T-helper 22 cell (primary cell): ENCODE measurements at regions not wholly inside any gene's neighbourhood (a gene's known extent, or its start where the extent isn't known, plus 50 kb on each side); places are given as distances from the start of the nearest gene placed in this dataset.

Experiments
- DNase-seq: peaks from one replicate; pipeline ENCODE4 v3.0.0-alpha.2; 2020; ENCODE audit warnings: low read depth

DNA sequence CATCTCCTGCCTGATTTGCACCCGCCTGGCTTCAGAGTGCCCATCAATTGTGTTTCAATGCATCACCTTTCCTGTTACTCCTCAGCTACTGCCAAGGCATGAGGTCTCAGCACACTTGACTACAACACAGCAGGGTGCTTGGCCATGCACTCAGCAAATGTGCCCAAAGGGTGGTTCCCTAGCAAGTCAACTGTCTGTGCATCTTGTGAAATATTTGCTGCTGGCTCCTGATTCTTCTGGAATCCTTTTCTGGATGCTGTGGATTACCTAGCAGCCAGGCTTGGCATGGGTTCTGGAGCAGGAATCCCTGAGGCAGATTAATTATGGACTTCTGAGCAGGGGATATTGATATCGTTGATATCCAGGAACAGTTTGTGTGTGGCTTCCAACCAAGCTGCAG, 662.6 kb upstream of the MGMT start:
- no peak for DNase-seq

DNA sequence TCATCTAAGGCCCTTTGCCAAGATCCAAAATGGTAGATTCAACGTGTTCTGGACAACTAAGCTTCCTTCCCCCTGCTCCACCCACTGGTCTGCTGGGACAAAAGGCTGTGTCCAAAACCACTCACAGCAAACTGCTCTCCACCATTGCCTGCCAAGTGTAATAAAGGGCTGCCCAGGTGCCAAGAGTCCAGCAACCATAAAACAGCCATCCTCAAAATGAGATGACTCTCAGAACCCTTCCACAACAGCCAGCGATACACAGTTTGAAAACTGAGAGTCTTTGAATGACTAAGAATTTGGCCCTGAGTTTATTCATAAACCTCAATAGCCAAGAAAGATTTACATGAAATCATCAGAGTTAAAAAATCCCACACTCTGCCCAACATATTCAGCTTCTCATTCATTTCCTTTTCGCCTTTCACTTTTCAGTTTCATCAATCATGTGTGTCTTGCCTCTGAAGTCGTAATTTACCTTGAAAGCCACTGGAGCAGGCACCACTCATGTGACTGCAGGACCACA, 658.1 kb upstream of the MGMT start:
- no peak for DNase-seq

DNA sequence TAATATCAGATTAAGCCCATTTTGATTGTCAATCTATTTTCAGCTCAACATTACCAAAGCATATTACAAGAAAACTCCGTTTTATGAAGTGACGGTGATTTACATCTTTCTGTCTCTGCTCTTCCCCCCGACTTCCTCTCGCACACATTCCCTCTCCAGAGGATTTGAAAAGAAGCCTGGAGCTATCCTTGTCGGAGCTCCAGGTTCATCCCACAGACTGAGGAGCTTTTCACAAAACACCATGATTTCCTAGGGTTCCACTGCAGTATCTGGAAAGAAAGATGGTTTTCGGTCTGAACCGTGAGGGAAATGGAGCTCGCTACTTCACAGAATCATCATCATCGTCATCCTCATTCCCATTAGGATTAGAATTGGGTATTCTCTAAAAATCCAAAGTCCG, 655.5 kb upstream of the MGMT start:
- no peak for DNase-seq

DNA sequence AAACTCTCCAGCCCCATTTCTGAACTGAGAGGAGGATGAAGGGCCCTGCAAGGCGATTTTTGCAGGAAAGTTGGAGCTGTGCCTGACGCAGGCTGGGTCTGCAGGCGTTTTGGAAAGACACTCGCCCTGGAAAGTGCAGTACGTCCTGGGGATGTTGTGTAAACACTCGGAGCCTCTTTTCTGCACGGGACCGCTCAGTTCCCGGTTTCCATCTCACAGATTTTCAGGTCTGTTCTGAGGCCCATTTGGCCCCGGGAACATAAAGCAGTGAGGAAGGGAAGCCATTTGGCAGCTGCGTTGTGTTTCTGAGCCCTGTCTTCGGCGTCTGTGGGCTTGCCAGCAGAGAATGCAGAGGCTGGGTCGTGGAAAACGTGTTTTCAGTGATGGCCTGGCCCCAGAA, 655.0 kb upstream of the MGMT start:
- DNase-seq, result no peak

DNA sequence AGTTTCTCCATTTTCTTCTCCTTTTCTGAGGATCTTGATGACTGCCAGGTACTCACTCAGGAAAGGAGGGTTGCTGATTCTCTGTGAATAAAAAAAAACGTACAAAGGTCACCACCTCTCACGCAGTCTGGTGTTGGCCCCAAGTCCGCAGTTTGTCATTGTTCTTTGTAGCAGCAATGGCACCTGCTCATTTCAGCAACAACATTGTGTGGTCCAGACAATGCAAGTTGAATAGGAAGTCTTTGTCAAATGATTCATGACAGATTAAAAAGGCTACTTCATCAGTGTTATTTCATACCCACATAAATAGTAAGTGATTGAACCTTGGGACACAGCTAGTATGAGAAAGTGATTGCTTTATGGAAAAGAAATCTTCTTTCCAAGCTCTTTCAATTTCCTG, 653.5 kb upstream of the MGMT start:
- DNase-seq, result no peak

DNA sequence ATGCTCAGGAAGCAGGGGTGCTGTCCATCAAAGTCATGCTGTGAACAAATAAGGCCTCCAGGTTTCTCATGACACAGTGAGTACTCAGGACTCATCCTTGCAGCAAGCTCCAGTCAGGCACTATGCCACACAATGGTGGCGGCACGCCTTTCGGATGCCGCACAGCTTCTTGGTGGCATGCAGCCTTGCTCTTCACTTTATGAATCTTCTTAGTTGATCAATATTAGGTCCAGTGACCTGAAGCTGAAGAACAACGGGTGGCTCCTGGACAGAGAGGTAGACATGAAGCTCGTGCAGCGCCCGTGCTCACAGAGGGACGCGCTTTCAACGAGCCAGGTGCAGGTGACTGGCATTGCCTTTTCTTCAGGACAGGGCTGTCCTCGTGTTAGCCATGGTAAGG, 653.0 kb upstream of the MGMT start:
- no peak for DNase-seq

DNA sequence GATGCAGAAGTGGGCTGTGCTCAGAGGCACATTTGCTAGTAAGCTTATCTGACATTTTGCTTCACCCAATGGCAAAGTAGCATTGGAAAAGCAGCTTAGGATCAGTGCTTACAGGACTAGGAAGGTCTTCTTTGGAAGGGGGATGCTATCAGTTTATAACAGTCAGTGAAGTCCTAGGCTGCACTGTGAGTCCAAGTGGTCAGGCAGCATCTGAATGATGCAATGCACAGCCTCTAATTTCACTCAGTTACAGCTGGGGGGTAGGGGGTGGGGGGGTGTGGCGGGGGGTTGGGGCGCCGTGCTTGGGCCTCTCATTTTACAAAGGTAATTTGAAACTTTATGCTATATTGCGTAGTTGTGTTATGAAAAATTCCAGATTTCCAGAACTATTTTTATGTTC, 652.3 kb upstream of the MGMT start:
- no peak for DNase-seq

DNA sequence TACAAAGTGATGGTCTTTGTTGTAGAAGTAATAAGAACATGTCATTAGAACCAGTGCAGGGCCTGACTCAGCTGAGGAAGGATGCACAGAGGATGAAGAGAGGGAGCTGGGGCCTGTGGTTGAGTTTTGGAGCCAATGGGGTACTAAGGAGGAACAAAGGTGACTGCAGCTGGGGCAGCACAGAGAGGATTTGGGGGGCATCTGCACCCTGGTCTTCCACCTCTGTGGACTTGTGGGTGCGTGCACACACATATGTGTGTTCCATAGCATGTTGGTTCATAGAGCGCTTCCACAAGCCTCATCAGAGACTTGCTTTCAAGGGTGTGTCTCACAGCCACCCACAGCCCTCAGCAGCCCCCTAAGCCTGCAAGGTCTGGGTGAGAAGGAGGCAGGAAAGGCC, 650.3 kb upstream of the MGMT start:
- no peak for DNase-seq

DNA sequence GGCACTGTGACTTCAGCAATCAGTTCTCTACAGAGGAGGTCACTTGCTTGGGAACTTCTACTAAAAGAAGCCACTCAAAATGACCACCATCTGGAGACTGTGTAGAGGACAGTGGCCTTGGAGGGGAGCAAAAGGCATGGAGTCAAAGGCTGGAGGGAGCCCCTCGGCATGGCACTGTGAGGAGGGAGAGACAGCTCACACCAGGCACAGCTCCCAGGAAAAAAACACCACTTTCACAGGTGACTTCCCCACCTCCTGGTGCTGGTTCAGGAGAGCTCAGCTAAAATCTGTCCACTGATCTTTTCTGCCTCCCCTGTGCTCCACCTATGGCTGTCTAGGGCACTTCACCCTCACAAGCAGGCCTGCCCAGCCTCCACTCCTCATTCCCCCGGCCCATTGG, 649.4 kb upstream of the MGMT start:
- DNase-seq, result no peak

DNA sequence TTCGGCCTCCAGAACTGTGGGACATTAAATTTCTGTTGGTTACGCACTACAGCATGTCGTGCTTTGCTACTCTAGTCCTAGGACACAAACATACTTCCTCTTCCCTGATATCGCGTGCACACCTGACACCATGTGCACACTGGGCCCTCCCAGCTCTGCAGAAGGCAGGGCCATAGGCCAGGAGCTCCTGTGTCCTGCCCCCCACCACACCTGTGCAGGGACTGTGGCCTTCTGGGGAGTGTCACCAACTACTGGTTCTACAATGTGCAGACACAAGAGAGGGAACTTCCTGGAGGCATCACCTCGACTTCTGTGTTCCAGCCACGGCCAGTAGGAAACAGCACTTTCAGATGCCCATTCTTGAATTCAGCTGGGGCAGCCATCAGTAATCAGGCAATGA, 646.4 kb upstream of the MGMT start:
- DNase-seq, result no peak

DNA sequence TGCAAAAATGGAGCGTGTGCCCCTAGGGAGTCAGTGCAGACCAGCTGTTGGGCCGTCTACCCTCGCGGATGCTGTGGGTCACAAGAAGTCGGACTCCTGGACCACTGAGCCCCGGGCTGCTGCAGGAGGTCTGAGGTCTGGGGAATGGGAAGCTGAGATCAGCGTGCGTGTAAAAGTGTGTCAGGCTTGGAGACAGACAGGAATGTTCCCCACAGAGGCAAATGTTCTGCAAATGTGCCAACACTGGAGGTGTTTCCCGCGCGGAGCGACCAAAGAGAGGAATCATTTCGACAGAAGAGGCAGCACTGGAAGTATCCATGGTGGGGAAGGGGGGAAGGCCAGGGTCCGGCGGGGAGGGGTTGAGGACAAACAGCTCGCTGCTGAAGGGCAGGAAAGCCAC, 643.8 kb upstream of the MGMT start:
- DNase-seq, result no peak

DNA sequence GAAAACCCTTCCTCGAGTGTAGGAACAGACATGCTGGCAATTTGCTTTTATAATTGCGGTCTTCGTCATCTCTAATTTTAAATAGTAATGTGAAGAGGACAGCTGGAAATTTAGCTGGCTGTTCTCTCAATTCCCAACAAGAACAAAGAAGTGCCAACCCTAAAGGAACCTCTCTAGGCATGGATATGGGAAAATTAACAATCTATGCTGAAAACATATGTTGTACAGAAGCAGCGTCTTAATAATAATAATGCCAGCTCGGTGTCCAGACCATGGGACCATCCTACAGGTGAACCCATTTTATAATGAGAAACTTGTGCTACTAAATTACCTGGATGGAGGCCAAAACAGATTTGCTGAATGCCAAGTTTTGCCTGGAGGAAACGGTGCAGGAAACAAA, 641.4 kb upstream of the MGMT start:
- DNase-seq, result no peak

DNA sequence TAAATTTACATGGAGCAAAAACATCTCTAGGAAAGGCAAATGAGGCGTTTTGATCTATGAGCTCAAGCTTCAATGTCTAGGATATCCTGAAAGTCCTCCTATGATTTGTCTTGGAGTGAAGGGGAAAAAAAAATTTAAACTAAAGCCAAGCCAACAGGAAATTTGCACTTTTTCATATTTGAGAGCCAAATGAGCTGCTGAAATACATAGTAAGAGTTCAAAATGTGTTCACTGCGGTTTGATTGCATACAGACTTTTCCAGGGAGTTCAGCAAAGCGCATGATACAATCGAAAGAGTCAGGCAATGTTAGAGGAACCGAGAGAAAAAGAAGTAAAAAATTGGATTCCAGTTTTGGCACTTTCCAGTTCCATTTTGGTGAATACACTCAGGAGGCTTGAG, 633.4 kb upstream of the MGMT start:
- no peak for DNase-seq

DNA sequence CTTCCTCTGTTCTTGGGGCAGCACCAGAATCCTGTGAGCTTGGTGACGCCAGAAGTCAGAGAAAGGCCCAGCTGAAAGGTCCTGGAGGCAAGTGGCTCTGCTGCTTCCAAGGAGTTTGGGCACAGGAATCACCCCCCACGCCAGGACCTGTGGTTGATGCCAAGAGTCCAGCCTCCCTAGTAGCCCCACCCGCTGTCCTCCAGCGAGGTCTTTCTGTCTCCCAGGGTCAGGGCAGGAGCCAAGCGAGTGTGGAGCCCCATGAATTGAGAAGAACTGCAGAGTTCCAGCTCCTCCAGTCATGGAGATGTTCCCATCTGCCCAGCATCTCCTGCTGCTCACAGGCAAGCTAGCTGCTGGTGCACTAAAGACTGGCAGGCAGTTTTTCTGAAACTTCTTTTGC, 631.7 kb upstream of the MGMT start:
- DNase-seq, result no peak

DNA sequence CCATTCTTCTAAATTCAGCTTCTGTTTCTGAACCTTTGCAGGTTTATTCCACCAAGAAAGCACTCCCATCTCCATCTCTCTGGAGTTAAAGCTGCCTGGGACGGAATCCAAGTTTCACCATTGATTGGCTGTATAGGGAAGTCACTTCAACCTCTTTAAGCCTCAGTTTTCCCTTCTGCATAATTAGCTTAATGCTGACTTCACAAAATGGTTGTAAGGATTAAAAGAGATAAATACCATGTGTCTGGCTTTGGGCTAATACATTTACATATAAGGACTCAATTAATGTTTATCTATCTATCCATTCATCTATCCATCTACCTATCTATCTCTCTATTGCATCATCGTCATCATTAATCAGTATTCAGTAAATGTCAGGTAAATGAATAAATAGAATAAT, 629.6 kb upstream of the MGMT start:
- DNase-seq, result no peak

DNA sequence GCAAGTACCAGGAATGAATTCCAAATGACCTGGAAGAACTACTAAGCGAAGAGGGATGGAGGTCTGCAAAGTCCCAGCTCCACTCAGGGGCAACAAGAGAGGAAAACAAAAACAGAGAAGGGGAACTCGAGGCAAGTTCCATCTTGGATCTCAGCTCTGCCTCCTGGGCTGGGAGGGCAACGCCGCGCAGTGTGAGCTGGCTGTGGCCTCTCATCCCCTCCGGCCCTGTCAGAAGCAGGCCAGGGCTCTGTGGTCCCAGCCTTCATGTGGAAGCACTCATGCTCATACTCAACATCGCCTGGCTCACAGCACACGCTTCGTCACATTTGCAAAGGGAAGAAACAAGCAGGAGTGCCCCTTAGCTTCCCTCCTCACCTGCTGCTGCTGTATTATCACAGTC, 627.9 kb upstream of the MGMT start:
- DNase-seq, result no peak

DNA sequence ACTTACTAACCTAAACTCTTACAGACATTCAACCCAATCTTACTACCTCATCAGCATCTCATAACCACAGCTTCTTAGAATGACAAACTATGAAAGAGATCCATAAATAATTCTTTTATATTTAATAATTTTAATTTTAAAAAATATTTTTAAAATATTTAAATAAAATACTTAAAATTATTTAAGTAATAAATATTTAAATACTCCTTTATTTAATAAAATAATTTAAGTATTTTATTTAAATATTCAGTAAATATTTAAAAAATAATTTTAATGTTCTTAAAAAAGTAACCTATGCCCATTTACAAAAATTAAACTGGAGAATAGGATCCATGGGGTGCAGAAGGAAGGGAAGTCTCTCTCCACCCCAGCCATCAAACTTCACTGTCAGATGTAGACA, 627.3 kb upstream of the MGMT start:
- DNase-seq, result no peak

DNA sequence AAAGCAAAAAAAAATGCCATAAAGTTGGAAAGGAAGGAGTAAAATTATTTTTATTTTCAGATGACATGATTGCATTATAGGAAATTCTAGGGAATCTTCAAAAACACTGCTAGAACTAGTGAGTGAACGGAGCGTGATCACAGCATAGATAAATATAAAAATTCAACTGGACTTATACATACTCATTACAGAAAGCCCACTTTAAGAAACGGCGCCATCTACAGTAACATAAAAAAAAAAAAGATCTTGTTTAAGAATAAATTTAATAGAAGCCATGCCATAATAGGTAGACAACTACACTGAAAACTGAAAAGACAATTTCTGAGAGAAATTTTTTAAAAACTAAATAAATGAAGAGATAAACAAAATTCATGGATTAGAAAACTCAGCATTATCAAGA, 623.1 kb upstream of the MGMT start:
- DNase-seq, result no peak

DNA sequence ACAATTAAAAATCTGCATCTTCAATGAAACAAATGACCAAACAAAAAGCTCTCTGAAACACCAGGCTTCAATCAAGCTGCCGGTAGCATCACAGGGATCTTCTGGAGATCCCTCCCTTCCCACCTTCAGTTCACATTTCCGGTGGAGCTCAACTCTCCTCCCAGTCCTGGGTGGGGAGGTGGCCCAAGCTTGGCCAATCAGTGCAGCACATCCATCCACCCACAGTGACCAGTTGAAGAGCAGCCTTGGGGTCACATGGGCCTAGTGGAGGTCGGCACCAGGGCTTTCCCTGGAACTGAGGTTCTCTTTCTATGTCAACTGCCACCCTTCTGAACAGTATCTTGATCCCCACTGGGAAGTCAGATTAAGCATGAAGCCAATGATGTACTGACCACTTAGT, 620.1 kb upstream of the MGMT start:
- DNase-seq, result no peak

DNA sequence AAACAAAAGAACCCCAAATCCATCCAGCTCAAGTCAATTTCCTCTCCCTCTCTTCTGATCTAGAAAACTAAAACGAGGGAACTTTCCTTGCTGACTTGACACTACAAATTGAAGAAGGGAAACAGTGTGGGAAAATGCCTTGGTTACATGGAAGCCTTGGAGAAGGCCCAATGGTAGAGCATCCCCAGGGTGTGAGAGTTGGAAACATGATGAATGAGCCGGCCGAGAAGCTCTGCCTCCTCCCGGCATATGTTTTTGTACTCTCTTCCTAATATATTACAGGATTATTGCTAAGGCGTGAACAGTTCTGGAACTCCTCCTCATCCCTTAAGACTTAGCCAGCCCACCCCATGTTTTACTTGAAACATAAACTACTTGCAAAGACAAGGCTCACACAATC, 618.2 kb upstream of the MGMT start:
- no peak for DNase-seq

DNA sequence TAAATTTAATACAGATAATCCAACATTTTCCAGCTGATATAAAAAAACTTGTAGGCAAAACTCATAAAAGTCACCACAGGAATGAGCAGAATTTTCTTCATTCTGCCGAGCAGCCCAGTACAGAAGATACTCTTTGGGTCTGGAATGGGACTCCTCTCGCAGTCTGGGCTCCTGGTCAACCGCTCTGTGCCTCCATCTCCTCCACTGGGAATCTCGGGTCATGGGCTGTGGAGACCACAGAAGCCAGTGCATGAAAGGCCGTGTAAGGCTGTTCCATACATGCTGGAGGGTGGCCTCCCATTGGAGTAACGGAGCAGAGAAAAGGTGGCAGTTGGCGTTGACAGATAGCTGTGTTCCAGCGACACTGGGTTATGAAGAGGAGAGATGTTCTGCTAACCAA, 616.4 kb upstream of the MGMT start:
- DNase-seq, result no peak

DNA sequence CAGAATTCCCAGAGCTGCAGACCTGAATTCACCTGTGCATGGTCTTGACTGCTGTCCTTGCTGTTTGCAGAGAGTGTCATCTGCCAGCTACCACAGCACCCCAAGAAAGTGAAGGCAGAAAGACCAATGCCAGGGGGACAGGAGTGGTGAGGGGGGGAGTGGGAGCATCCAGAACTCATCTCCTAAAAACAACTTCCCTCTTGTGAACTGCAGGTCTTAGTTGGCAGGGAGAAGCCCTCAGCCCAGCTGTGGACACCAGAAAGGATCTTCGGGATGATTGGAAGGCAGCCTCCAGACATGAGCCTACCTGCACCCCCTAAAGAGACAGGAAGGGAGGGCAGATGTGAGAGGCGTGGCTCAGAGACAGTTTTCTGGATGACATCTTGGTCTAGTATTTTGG, 615.8 kb upstream of the MGMT start:
- DNase-seq, result no peak

DNA sequence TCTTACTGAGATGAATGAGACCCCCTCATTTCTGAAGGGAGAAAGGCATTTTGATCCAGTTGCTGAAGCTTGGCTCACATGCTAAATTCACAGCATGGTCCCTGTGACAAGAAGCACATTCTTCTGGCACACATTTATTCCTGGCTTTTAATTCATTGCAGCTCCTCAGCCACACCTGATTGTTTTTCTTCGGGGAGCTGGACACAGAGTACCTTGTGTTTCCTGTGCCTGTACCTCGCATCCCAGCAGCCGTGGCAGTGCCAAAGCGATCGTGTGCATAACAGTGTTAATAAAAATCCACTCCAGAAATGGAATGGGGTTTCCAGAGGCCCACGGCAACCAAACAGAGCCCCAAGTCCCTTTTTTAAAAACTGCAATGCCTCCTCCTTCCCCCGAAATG, 615.3 kb upstream of the MGMT start:
- no peak for DNase-seq

DNA sequence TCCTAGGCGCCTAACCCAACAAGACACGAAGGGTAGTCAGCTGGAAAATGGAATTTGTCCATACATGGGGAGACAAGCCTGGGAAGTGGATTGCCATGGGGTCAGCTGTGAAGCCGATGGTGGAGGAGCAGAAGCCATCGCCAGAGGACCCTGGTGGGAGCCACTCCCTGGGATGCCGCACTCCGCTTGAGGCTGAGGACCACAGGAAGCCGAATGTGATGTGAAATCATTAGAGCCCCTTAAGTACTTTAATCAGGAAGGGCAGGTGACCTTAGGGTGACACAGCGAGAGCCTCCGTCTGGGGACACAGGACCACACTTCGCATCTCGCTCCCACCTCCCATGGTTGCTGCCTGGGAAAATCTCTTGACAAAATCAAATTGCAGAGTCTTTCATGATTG, 614.6 kb upstream of the MGMT start:
- DNase-seq, result no peak

DNA sequence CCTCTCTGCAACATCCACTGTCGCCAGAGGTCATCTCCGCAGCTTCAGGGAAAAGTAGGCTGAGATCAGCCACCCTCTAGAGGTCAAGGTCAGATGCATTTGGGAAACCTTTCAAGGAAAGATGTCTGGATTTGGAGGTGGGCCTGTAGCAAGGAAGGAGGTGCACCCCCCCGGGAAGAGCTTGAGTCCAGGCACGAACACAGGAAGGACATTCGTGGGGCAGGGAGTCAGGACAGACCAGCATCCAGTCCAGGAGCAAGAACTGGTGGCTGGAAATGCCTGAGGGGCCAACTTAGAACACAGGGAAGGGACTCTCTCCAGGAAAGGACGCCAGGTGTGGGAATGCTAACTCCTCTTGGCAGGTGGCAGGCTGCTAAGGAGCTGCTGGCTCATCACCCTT, 614.1 kb upstream of the MGMT start:
- no peak for DNase-seq
